Activated T-cell treated with anti-CD3 and anti-CD28 coated beads, Interleukin-2, amount 50 U/mL, for 48 hours (primary cell): ENCODE measurements at regions not wholly inside any gene's neighbourhood (a gene's known extent, or its start where the extent isn't known, plus 50 kb on each side); places are given as distances from the start of the nearest gene placed in this dataset.
"Not testable (repeated sequence)": the region's sequence is repeated elsewhere in the genome, so short reads cannot be mapped to it uniquely, and the experiment has no call there.

Experiments used
- DNase-seq, 2 experiments: peaks; one replicate each; pipeline ENCODE4 v3.0.0-alpha.2; 2020

DNA sequence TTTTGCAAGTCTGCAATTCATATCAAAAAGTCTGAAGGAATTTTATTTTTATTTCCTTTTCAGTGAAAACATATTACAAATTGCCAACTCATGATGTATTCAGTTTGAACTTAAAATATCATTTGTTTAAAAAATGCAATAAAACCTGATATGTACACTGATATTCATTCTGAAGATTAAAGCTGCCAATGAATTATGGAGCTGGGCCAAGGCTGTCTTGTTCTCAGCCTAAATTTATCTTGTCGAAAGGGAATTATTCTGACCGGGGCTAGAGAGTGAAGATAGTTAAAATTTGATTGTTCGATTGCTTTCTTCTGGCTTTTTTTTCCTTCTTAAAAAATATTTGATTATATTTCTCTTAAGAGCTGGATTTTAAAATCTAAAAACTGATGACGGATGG is 54.0 kb upstream of the RBFOX1 start:
- no peak for DNase-seq

- DNase-seq: no peak
These were observed 60.0 kb upstream of the RBFOX1 start for GRCh38 chr16:7272567-7273158.

GRCh38 chr16:7271486-7271885 is 61.2 kb upstream of the RBFOX1 start:
- DNase-seq: no peak

DNA sequence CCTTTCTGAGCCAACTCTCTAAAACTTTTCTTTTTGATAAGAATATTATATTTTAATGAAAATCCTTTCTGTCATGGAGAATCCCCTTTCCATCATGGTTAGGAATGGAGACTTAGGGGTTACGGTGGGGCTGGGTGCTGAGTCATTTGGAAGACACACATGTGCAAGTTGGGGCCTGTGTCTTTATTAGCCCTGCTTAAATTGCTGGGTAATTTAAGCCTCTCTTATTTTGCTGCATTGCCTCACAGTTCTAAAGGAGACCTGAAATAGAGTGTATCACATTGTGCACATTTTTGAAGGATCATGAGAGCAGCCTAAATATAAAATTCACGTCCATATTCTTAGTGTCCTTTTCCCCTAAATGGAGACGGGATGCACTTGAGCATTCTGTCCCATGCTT is 61.8 kb upstream of the RBFOX1 start:
- DNase-seq: no peak

GRCh38 chr16:7270006-7270405 is 62.6 kb upstream of the RBFOX1 start:
- DNase-seq: no peak

DNA sequence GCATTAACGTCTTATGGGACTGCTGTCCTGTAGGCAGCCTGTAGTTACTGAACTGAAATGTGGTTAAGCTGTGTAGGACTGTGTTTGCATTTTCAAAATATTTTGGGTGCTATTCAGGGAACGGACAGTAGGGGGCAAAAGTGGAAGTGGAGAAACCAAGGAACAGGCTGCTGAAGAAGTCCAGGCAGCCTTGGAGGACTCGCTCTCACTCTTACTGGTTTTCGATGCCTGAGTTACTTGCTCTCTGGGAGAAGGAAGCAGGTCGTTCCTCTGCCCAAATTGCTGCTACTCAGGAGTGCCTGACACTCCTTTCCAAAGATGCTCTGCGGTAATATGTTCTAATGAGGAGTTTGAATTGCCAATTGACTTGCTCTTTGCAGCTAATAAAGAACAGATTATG is 64.5 kb upstream of the RBFOX1 start:
- no peak for DNase-seq

DNA sequence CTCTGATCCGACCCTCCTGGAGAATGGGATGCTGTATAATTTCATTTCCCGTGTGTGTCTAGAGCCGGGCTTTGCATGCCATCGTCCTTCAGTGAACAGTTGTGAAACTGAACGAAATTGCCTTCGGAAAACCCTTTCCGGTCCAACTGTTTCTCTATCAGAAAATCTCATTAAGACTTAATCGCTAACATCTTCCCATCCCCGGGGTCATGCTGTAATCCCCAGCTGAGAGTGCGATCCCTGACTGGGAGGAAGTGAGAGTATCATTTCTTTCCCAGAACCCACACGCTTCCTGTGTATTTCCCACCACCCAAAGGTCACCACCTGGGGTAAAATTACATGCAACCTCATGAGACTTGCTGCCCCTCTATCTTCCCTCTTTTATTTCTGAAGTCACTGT is 75.6 kb upstream of the RBFOX1 start:
- DNase-seq: no peak

DNA sequence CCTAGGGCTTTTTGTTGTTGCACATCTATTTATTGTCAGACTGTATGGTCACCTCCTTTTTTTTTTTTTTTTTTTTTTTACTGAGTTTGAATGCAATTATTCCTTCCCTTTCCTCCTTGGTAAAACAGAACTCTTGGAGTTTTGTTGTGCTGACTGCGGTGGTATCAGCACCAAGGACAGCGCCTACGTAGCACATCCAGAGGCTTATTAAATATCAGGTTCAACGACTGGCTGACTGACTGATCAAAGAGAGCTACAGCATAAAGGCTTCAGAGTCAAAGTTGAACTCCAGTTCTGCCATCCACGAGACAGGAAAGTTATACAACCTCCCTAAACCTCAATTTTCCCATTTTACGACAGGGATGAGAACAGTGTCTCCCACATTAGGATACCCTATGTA is 86.1 kb upstream of the RBFOX1 start:
- no peak for DNase-seq

DNA sequence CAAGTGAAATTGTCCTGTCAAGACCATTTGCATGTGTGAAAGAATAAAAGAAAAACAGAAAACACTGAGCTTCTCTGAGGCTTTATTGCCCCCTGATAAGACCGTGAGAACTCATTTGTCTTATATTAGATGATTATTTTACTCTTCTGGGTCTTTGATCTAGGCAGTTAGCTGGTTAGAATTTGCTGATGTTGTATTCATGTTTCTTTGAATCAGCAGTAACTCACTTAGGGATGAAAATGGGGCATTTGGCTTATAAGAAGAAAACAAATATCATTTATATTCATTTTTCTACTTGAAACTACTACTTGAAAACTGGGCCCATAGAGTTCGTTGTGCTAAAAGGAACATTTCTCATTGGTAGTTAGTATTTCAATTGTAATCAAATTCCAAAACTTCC is 93.1 kb upstream of the RBFOX1 start:
- no peak for DNase-seq

DNA sequence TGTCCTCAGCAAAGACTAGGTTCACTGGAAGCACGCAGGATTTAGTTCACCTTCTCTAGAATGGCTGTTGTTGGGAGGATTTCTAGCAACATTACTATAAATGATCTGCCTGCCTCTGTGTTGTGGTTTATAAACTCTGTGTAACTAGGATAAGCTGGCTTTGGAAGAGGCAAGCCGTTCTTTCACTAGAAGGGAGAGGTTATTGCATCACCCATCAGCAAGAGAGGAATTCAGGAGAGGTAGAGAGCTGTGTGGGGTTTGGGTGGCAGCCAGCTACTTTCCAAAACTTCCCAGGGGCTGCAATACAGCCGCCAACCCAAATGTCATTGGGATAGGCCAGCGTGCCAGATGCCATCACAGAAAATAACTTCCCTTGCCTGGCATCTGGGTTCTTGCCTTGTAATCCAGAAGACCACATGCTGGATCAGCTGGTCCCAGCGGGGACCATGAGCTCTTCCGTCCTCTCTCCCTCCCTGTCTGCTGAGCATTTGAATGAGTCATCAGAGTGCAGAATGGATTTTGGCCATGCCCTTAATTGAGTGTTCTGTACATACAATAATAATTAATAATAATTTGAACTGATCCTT is 95.7 kb upstream of the RBFOX1 start:
- DNase-seq: no peak

DNA sequence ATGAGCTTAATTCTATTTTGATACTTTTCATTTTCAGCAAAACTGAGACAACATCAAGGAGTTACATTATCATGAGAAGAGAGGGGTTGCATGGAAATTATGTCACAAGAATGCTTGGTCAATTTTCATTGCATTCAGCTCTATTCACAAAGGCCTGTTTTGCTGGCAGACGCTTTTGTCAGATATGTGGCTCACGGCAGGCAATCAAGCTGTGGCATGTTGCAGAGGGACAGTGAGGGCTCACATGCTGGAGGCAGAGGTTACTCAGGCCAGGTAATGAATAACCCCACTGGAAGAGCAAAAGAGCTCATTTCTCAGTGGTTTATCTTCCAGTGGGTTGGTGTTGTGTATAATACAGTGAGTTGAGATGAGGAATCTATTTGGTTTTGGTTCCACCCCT is 98.7 kb upstream of the RBFOX1 start:
- DNase-seq: no peak

- DNase-seq: no peak
These were observed 100.9 kb upstream of the RBFOX1 start for GRCh38 chr16:7231762-7232161.

GRCh38 chr16:7229433-7230218 is 103.0 kb upstream of the RBFOX1 start:
- DNase-seq: not testable (repeated sequence)

DNA sequence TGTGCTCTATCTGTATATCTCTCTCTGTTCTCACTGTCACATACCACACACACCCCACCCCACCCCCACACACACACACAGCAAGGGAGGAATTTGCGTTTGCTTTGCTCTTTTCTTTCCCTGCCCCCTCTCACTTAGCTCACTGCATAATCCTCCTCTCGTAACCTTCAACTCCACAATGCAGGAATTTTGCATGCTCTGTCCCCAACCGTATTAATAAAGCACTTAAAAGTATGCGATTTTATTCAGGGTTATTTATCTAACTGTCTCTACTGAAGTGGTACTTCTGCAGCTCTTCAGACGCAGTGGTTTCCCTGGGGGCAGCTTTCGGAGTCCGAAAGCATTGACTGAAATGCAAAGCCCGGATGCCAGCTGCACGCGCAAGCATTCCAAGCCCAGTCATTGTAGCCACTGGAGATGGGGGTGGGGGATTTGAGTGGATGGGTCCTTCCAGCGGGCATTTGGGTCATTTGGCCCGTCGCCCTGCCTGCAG is 105.4 kb upstream of the RBFOX1 start:
- no peak for DNase-seq

DNA sequence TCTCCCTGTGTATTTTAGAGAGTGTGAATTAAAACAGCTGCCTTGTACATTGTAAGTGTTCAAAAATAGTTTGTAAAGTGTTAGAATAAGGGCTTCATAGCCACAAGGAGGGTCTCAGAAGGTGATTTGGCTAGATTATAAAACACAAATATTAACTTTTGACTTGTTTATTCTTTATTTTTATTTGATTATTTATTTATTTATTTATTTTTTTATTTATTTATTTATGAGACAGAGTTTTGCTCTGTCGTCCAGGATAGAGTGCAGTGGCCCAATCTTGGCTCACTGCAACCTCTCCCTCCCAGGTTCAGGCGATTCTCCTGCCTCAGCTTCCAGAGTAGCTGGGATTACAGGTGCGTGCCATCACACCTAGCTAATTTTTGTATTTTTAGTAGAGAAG is 111.5 kb upstream of the RBFOX1 start:
- no peak for DNase-seq

GRCh38 chr16:7218936-7219335 is 113.7 kb upstream of the RBFOX1 start:
- no peak for DNase-seq

DNA sequence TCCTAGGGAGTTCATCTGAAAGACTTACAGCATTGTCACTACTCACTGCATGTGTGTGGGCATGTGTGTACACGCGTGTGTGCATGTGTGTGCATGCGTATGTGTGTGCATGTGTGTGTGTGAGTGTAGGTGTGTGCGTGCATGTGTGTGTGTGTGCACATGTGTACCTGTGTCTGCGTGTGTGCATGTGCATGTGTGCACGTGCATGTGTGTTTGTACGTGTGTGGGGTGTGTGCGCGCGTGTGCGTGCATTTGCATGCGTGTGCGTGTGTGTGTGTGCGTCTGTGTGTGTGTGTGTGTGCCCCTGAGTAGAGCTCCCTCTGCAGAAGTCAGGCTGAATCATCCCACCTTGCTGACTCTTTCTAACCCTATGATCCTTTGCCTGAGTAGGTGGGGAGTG is 114.8 kb upstream of the RBFOX1 start:
- DNase-seq: no peak

DNA sequence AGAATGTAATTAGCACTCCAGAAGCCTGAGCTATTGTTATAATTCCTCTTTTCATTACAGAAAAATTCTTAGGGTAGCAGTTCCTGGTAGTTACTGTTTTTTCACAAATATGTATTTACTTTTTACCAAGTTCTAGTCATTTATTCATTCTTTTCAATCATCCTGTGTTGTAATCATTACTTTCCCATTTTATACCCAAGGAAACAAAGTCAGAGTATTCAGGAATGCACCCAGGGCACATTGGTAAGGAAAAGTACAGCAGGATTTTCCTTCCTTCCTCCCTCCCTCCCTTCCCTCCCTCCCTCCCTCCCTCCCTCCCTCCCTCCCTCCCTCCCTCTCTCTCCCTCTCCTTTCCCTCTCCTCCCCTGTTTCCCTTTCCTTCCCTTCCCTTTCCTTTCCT is 115.9 kb upstream of the RBFOX1 start:
- DNase-seq: no peak

- DNase-seq: no peak
These were observed 120.9 kb upstream of the RBFOX1 start for GRCh38 chr16:7211781-7212180.

DNA sequence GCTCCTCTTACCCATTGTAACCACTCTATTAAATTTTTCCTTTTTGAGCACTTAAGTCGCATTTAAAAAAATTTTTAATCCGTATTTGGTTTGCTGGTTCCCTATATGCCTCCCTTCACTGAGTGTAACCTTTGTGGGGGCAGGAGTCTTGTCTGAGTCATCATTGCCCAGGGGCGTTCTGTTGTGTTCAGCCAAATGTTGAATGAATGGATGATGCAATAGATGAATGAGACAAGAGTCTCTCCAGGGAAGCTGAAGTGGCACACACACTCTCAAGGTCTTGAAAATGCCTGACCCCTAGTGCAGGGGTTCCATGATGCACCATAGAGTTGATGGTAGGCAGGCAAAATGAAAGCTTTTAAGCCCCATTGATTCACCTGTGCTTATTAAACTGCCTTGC is 123.0 kb upstream of the RBFOX1 start:
- no peak for DNase-seq

DNA sequence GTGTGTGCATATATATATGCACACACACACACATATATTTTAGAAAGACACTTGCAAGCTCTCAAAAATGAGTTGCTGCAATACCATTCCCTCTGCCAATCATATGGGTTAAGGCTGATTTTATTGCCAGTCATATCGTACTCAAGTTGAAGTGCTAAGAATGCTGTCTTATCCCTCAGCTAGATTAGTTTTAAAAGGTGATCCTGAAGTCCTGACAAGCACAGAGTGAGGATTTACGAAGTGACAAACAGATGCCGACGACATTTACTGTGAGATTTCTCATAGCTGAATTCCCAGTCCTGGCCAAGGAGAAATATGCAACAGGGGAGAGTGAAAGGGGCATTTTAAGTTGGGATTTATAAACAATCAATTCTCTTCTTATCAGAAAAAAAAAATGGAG is 126.2 kb upstream of the RBFOX1 start:
- DNase-seq: no peak

DNA sequence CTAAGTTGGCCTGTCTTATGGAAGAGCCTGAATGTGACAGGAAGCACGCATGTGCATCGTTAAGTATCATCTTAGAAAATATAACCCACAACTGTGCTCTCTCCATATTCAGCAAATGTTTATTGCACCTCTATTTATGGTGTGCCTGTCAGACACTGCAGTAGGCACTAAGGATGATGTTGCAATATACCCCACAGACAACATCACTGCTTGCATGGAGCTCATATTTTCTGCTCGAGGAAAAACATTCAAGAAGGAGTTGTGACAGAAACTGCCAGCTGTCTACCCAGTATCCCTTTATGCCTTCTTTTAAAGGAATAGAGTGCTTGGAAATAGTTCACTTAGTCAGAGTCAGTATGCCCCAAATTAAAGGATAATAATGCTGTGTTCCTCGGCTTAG is 132.3 kb upstream of the RBFOX1 start:
- DNase-seq: no peak

DNA sequence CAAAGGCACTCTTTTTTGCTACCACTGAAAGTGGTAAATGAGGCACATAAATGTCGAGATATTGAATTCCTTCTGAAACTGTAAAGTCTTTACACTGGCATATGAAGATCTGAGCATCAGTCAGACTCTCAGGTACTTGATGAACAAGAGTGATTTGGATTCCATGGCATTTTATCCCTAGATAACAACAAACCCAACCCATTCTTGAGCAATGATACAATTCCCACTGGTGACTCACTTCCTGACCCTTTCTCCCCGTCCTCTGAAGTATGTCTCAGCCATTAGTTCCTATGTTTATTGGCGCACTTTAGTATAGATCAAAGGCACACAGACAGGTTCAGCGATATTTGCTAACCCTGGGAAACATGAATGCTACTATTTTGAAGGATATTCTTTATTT is 147.0 kb upstream of the RBFOX1 start:
- DNase-seq: no peak

- DNase-seq: no peak
These were observed 147.5 kb upstream of the RBFOX1 start for GRCh38 chr16:7185165-7185564.

GRCh38 chr16:7183768-7184167 is 148.9 kb upstream of the RBFOX1 start:
- no peak for DNase-seq
